WTC11 (cell line): ENCODE measurements at regions not wholly inside any gene's neighbourhood (a gene's known extent, or its start where the extent isn't known, plus 50 kb on each side); places are given as distances from the start of the nearest gene placed in this dataset.

Experiments used
- HMGA2 ChIP-seq: fragments of 250-450 bp; sonication (Bioruptor Pico); IDR thresholded peaks from 2 replicates; pipeline ENCODE4 v1.4.0; 2021; ENCODE audit warnings: mild to moderate bottlenecking, moderate library complexity
- JUN ChIP-seq: sonication (generic); formaldehyde crosslinking; IDR thresholded peaks from 2 replicates; pipeline ENCODE4 v1.8.0; 2023; ENCODE audit warnings: mild to moderate bottlenecking, missing genetic modification reagents
- NFYB ChIP-seq: sonication (generic); formaldehyde crosslinking; conservative IDR thresholded peaks from 2 replicates; pipeline ENCODE4 v1.8.0; 2022; ENCODE audit warnings: low read depth, missing genetic modification reagents
- ZNF263 ChIP-seq: sonication (generic); formaldehyde crosslinking; IDR thresholded peaks from 2 replicates; pipeline ENCODE4 v1.8.1; 2022; ENCODE audit warnings: low read depth, mild to moderate bottlenecking, moderate library complexity, missing genetic modification reagents
- TF ChIP-seq, protein P1 (sequence below): fragments of 200-600 bp; IDR thresholded peaks from 2 replicates; pipeline ENCODE4 v1.8.0; 2022; ENCODE audit warnings: antibody characterized with exemption
- TF ChIP-seq, protein P2 (sequence below): sonication (generic); formaldehyde crosslinking; IDR thresholded peaks from 2 replicates; pipeline ENCODE4 v1.8.1; 2023; ENCODE audit warnings: mild to moderate bottlenecking, missing genetic modification reagents, moderate library complexity
- TF ChIP-seq, protein P3 (sequence below): sonication (generic); formaldehyde crosslinking; IDR thresholded peaks from 2 replicates; pipeline ENCODE4 v1.8.0; 2022; ENCODE audit warnings: mild to moderate bottlenecking, missing genetic modification reagents
- TF ChIP-seq, protein P4 (sequence below): sonication (generic); formaldehyde crosslinking; IDR thresholded peaks from 2 replicates; pipeline ENCODE4 v1.8.0; 2022; ENCODE audit warnings: mild to moderate bottlenecking, missing genetic modification reagents

DNA sequence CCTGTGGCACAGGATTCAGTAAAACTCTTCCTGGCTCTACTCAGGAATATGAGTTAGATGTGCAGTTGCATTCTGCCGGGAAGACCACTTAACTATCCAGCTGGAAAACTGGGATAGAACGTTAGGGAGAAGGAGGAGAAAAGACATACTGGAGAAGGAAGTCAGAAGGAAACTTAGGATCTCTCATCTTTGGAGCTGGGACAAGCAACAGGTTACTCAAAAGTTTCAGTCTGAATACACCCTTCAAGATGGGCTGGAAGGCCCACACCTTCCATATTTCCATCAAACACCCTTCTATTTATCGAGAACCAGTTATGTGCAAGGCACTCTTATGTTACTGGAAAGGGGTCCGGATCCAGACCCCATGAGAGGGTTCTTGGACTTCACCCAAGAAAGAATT lies 440.4 kb upstream of the NRP1 start:
- TF ChIP-seq, protein P1, sequence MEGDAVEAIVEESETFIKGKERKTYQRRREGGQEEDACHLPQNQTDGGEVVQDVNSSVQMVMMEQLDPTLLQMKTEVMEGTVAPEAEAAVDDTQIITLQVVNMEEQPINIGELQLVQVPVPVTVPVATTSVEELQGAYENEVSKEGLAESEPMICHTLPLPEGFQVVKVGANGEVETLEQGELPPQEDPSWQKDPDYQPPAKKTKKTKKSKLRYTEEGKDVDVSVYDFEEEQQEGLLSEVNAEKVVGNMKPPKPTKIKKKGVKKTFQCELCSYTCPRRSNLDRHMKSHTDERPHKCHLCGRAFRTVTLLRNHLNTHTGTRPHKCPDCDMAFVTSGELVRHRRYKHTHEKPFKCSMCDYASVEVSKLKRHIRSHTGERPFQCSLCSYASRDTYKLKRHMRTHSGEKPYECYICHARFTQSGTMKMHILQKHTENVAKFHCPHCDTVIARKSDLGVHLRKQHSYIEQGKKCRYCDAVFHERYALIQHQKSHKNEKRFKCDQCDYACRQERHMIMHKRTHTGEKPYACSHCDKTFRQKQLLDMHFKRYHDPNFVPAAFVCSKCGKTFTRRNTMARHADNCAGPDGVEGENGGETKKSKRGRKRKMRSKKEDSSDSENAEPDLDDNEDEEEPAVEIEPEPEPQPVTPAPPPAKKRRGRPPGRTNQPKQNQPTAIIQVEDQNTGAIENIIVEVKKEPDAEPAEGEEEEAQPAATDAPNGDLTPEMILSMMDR = no peak
- TF ChIP-seq HMGA2 = no peak
- TF ChIP-seq ZNF263 (CRISPR knock-in tag) = no peak
- TF ChIP-seq, protein P2, sequence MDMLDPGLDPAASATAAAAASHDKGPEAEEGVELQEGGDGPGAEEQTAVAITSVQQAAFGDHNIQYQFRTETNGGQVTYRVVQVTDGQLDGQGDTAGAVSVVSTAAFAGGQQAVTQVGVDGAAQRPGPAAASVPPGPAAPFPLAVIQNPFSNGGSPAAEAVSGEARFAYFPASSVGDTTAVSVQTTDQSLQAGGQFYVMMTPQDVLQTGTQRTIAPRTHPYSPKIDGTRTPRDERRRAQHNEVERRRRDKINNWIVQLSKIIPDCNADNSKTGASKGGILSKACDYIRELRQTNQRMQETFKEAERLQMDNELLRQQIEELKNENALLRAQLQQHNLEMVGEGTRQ (CRISPR knock-in tag) = no peak
- TF ChIP-seq, protein P3, sequence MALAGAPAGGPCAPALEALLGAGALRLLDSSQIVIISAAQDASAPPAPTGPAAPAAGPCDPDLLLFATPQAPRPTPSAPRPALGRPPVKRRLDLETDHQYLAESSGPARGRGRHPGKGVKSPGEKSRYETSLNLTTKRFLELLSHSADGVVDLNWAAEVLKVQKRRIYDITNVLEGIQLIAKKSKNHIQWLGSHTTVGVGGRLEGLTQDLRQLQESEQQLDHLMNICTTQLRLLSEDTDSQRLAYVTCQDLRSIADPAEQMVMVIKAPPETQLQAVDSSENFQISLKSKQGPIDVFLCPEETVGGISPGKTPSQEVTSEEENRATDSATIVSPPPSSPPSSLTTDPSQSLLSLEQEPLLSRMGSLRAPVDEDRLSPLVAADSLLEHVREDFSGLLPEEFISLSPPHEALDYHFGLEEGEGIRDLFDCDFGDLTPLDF (CRISPR knock-in tag) = no peak
- no peak for TF ChIP-seq JUN
- no peak for TF ChIP-seq NFYB (CRISPR knock-in tag)
- TF ChIP-seq, protein P4, sequence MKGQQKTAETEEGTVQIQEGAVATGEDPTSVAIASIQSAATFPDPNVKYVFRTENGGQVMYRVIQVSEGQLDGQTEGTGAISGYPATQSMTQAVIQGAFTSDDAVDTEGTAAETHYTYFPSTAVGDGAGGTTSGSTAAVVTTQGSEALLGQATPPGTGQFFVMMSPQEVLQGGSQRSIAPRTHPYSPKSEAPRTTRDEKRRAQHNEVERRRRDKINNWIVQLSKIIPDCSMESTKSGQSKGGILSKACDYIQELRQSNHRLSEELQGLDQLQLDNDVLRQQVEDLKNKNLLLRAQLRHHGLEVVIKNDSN (CRISPR knock-in tag) = no peak
